ENCODE measurements at regions not wholly inside any gene's neighbourhood (a gene's known extent, or its start where the extent isn't known, plus 50 kb on each side); places are given as distances from the start of the nearest gene placed in this dataset.

- H3K79me1 ChIP-seq (ENCODE audit: low read depth, low read length): no peaks in the 10 kb centered on the region
- H2BK120ac ChIP-seq (replicated peaks; ENCODE audit: low read depth, low read length): no peak overlapping the region
- no peaks in the 10 kb centered on the region for H3K23me2 ChIP-seq (ENCODE audit: low read depth, low read length)
- H4K20me1 ChIP-seq (replicated peaks in 1 of 2; ENCODE audit: control insufficient read depth in 1 of 2, insufficient read depth in 2 of 2, low read length in 2 of 2): no peaks in the 10 kb centered on the region
- no peak overlapping the region for H4K5ac ChIP-seq (ENCODE audit: insufficient read length, low read depth, low read length)
- H3K18ac ChIP-seq (ENCODE audit: extremely low read depth, low read length): no peak overlapping the region
- H3K9me3 ChIP-seq (ENCODE audit: insufficient read depth in 2 of 2, low read depth in 1 of 2, low read length in 1 of 2): no peaks in the 10 kb centered on the region
- H3K79me2 ChIP-seq (ENCODE audit: control insufficient read depth in 1 of 2, insufficient read depth in 2 of 2, low read length in 2 of 2): no peaks in the 10 kb centered on the region
- H2AK5ac ChIP-seq (ENCODE audit: low read depth, low read length): no peak overlapping the region
- H4K8ac ChIP-seq (ENCODE audit: extremely low read depth, insufficient read depth, low read length): no peak overlapping the region
- TF ChIP-seq SIRT6 (IDR thresholded peaks at IDR 0.05; ENCODE audit: low read length): no peak
- no peak for TF ChIP-seq KDM4A (IDR thresholded peaks at IDR 0.05; ENCODE audit: low read depth, low read length, severe bottlenecking)
- TF ChIP-seq SAP30 (IDR thresholded peaks at IDR 0.05; ENCODE audit: insufficient read depth, insufficient replicate concordance, low read length): no peak
- TF ChIP-seq BCL11A (IDR thresholded peaks at IDR 0.05; ENCODE audit: low read depth in 2 of 2, low read length in 2 of 2): no peak
- TF ChIP-seq GABPA (IDR thresholded peaks at IDR 0.05; ENCODE audit: borderline replicate concordance, insufficient read depth, low read length): no peak
- TF ChIP-seq NRF1 (IDR thresholded peaks at IDR 0.05; ENCODE audit: low read depth, low read length): no peak
- TF ChIP-seq CHD1 (IDR thresholded peaks at IDR 0.05; ENCODE audit: low read depth, low read length): no peak
- TF ChIP-seq EP300 (IDR thresholded peaks at IDR 0.05; ENCODE audit: borderline replicate concordance in 1 of 2, low read depth in 2 of 2, low read length in 2 of 2): no peak
- TF ChIP-seq TEAD4 (IDR thresholded peaks at IDR 0.05; ENCODE audit: low read depth, low read length): no peak
- H3K9ac ChIP-seq (replicated peaks in 1 of 4; ENCODE audit: extremely low read depth in 1 of 4, low read depth in 3 of 4, low read length in 3 of 4): no peak overlapping the region
- H3K56ac ChIP-seq (replicated peaks; ENCODE audit: insufficient read length, low read depth, low read length): no peak overlapping the region
- 83% methylated on average over 4 of the region's 4 CpGs; no CpG with 5 or more reads in 1 of the 2 experiments for WGBS, 2 experiments (ENCODE audit: extremely low coverage in 1 of 2, insufficient coverage in 1 of 2, insufficient read length in 1 of 2, insufficient replicate concordance in 2 of 2, low coverage in 1 of 2, low lambda C conversion rate in 2 of 2, missing lambda C conversion rate in 1 of 2)
- H3K27ac ChIP-seq (ENCODE audit: low read depth, low read length): no peak overlapping the region
- CTCF ChIA-PET (ENCODE audit: partially characterized antibody): interaction anchor here (1.2 to 1.6 kb wide), 2 partner anchors 16 to 47 kb away, joined by 3 to 6 read pairs; no protein-coding TSS in a partner anchor
- DNase-seq (ENCODE audit: low read depth in 1 of 2, low spot score in 2 of 2) (no peak), FAIRE-seq (no peak)
- H2BK5ac ChIP-seq (ENCODE audit: low read depth, low read length): no peak overlapping the region
- no peak overlapping the region for H3K4me3 ChIP-seq (ENCODE audit: extremely low read depth in 1 of 4, insufficient read depth in 2 of 4, low read depth in 3 of 4, low read length in 4 of 4)
- H2BK15ac ChIP-seq (ENCODE audit: low read length): no peak overlapping the region
- H4K91ac ChIP-seq (replicated peaks; ENCODE audit: insufficient read length, low read length): no peak overlapping the region
- no peak overlapping the region for H3K4me2 ChIP-seq (ENCODE audit: insufficient read depth in 1 of 2, low read depth in 2 of 2, low read length in 2 of 2)
- H3K14ac ChIP-seq (ENCODE audit: insufficient read length): no peak overlapping the region
- POLR2A ChIA-PET (ENCODE audit: partially characterized antibody): no interaction called here
- H3K27me3 ChIP-seq (replicated peaks in 1 of 4; ENCODE audit: control insufficient read depth in 3 of 4, extremely low read depth in 1 of 4, insufficient read depth in 3 of 4, low read length in 3 of 4): no peaks in the 10 kb centered on the region
- H3K36me3 ChIP-seq (ENCODE audit: control insufficient read depth in 2 of 4, insufficient read depth in 4 of 4, low read length in 3 of 4): no peaks in the 10 kb centered on the region
- no peak overlapping the region for H2BK12ac ChIP-seq (ENCODE audit: low read depth, low read length)
- H3K4ac ChIP-seq (replicated peaks; ENCODE audit: insufficient read length, low read depth, low read length): no peak overlapping the region
- no peak overlapping the region for H3K23ac ChIP-seq (ENCODE audit: insufficient read length)
- no peak overlapping the region for H2AFZ ChIP-seq (ENCODE audit: low read length)
- no peak overlapping the region for H2BK20ac ChIP-seq (ENCODE audit: low read length)
- H3K4me1 ChIP-seq (replicated peaks in 1 of 4; ENCODE audit: control insufficient read depth in 3 of 4, insufficient read depth in 4 of 4, low read length in 3 of 4): no peaks in the 10 kb centered on the region
Observed at GRCh38 chr9:79176014-79176697, 395.6 kb upstream of the TLE4 start.
